AG04450 (cell line): ENCODE measurements at regions not wholly inside any gene's neighbourhood (a gene's known extent, or its start where the extent isn't known, plus 50 kb on each side); places are given as distances from the start of the nearest gene placed in this dataset.

ENCODE experiments used
- CTCF ChIA-PET: fragments of 300-600, 350-600 bp; formaldehyde crosslinking; extraction: SDS; loops from one replicate; lab custom pipeline; 2022; ENCODE audit warnings: antibody characterized with exemption, inconsistent platforms; lab: Charles Lee
- POLR2A ChIA-PET: fragments of 350-600 bp; formaldehyde crosslinking; extraction: SDS; loops from one replicate; lab custom pipeline; 2021; ENCODE audit warnings: antibody characterized with exemption, inconsistent platforms; lab: Yijun Ruan, JAX
- DNase-seq: peaks from one replicate; pipeline ENCODE4 v3.0.0-alpha.2; 2011; ENCODE audit warnings: low read depth, low spot score
- H3K27ac ChIP-seq: one replicate; pipeline ENCODE4 v1.5.1; 2012; ENCODE audit warnings: low read depth, low read length, control low read depth
- H3K27me3 ChIP-seq: one replicate; pipeline ENCODE4 v1.6.0; 2012; ENCODE audit warnings: low read length; ENCODE audit not compliant: control insufficient read depth, insufficient read depth
- H3K4me3 ChIP-seq: 2 replicates; pipeline ENCODE4 v1.5.1; 2011; ENCODE audit warnings: mild to moderate bottlenecking, low read depth, low read length, control low read depth
- H3K9me3 ChIP-seq: 2 replicates; pipeline ENCODE4 v1.5.1; 2012; ENCODE audit warnings: low read length; ENCODE audit not compliant: control insufficient read depth, insufficient read depth
- CTCF ChIP-seq: IDR thresholded peaks from 2 replicates; pipeline ENCODE4 v1.5.1; 2011; ENCODE audit warnings: low read depth, low read length, control low read depth, inconsistent platforms

GRCh38 chr2:82893190-82893589 is 1565.9 kb downstream of the SUCLG1 start:
- H3K27me3 ChIP-seq = no peaks in the 10 kb centered on the region
- H3K4me3 ChIP-seq = no peak overlapping the region
- ChIA-PET CTCF (no interaction called here), POLR2A (no interaction called here)
- no peak overlapping the region for H3K27ac ChIP-seq
- no peak for DNase-seq
- H3K9me3 ChIP-seq = no peaks in the 10 kb centered on the region
- TF ChIP-seq CTCF = no peak

GRCh38 chr2:82879803-82880202 is 1579.3 kb downstream of the SUCLG1 start:
- POLR2A ChIA-PET = no interaction called here
- CTCF ChIA-PET = no interaction called here
- Histone ChIP-seq H3K27ac (no peak overlapping the region), H3K27me3 (no peaks in the 10 kb centered on the region), H3K9me3 (no peaks in the 10 kb centered on the region), H3K4me3 (no peak overlapping the region)
- TF ChIP-seq CTCF = no peak
- DNase-seq = no peak

- ChIA-PET CTCF (no interaction called here), POLR2A (no interaction called here)
- TF ChIP-seq CTCF = no peak
- no peaks in the 10 kb centered on the region for H3K9me3 ChIP-seq
- H3K4me3 ChIP-seq = no peak overlapping the region
- no peak overlapping the region for H3K27ac ChIP-seq
- H3K27me3 ChIP-seq = no peaks in the 10 kb centered on the region
- no peak for DNase-seq
Observed at GRCh38 chr2:82875858-82876257, 1583.2 kb downstream of the SUCLG1 start.

DNA sequence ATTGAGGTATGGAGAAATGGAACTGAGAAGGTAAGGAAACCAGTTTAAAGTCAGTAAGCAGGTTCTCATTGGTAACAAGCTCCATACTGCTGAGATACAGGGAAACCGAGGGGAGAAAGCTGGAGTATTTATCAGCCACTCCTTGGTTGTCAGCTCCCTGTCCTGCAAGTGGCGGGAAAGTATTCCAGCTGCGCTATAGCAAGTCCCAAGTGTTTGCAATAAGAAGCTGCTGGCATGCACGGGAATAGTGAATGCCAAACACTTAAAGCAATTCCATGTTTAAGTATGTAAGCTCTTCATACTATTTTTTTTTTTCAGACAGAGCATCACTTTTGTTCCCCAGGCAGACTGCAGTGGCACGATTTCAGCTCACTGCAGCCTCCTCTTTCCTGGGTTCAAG is 1601.1 kb downstream of the SUCLG1 start:
- POLR2A ChIA-PET = no interaction called here
- Histone ChIP-seq H3K4me3 (no peak overlapping the region), H3K27me3 (no peaks in the 10 kb centered on the region), H3K27ac (no peak overlapping the region), H3K9me3 (no peaks in the 10 kb centered on the region)
- TF ChIP-seq CTCF = no peak
- CTCF ChIA-PET = no interaction called here
- DNase-seq = no peak

DNA sequence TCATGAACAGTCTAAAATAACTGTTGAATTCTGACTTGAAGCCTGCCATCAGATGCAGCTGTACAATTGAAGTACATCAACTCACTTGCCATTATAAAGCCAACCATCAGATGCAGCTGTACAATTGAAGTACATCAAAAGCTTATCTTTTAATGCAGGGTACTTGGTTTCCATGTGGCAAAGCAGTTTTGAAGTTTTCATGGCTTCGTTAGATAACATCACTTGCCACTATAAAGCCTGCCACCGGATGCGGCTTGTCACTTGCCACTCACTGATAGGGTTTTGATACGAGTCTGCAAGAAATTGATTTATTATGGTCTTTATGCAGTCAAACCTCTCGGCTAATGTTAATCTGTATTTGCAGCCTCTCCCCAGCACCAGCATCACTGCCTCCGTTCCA is 1605.8 kb downstream of the SUCLG1 start:
- H3K27me3 ChIP-seq = no peaks in the 10 kb centered on the region
- no peak for DNase-seq
- ChIA-PET CTCF (no interaction called here), POLR2A (no interaction called here)
- no peak for TF ChIP-seq CTCF
- H3K4me3 ChIP-seq = no peak overlapping the region
- no peak overlapping the region for H3K27ac ChIP-seq
- no peaks in the 10 kb centered on the region for H3K9me3 ChIP-seq
